Femur (tissue), 1 donor: ENCODE measurements at regions not wholly inside any gene's neighbourhood (a gene's known extent, or its start where the extent isn't known, plus 50 kb on each side); places are given as distances from the start of the nearest gene placed in this dataset.
A peak's percentile ranks its signal among the peaks of the same experiment; 100 is the strongest.
"Not testable (repeated sequence)": the region's sequence is repeated elsewhere in the genome, so short reads cannot be mapped to it uniquely, and the experiment has no call there.

Experiments used
- DNase-seq: peaks from one replicate; pipeline ENCODE4 v3.0.0-alpha.2; 2017

- not testable (repeated sequence) for DNase-seq
Observed at GRCh38 chr16:88232401-88233258, 150.1 kb upstream of the ZNF469 start.

- not testable (repeated sequence) for DNase-seq
Observed at GRCh38 chr16:88233621-88234420, 148.9 kb upstream of the ZNF469 start.

DNA sequence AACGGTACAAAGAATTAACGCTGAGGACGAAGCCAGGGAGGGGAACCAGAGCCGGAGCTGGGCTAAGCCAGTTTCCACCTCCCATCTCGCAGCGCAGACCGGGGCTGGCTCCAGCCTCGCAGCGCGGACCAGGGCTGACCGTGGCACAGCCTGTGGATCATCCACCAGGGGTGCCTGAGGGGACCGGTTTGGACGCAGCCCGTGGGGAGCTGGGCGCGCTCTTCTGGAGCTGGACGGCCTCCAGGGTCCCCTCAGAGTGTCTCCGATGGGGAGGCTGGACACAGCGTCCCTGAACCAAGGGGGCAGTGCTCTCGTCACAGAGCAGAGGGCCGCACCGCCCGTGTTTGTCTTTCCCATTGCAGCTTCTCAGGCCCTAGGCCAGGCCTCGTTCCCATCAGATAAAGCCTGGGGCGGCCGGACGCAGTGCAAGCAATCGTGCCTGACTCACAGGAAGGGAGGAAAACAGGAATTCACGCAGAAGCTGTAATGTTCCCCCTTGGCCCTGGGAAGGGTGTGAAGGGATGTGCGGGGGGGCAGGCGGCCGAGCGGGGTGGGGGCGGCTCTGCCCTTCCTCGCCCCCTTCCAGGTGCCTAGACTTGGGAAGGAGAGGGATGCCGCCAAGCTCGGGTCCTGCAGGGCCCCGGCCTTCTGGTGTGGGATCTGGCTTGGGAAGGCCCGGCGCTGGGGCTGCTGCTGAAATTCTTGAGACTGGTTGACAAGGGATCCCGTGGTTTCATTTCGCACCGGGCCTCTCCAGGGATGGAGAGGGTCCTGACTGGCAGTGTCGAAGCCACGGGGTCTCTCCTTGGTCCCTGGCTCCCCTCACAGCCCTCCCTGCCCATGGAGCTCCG, 148.1 kb upstream of the ZNF469 start:
- not testable (repeated sequence) for DNase-seq

GRCh38 chr16:88235691-88236090, 147.1 kb upstream of the ZNF469 start:
- DNase-seq = not testable (repeated sequence)

DNA sequence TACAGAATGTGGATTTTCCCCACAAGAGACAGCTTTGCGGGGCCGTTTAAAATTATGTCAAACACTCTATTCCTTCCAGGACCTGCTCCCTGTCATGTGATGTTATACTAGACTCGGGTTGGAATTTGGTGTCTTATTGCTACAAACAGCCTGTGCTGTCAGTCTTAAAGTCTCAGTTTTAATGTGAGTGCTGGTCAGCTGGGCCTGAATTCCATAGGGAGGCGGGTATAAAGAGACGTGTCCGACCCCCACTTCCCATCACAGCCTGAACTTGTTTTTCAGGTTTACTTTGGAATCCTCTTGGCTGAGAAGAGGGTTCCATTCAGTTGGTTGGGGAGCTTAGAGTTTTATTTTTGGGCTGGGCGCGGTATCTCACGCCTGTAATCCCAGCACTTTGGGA, 146.5 kb upstream of the ZNF469 start:
- DNase-seq = not testable (repeated sequence)

DNA sequence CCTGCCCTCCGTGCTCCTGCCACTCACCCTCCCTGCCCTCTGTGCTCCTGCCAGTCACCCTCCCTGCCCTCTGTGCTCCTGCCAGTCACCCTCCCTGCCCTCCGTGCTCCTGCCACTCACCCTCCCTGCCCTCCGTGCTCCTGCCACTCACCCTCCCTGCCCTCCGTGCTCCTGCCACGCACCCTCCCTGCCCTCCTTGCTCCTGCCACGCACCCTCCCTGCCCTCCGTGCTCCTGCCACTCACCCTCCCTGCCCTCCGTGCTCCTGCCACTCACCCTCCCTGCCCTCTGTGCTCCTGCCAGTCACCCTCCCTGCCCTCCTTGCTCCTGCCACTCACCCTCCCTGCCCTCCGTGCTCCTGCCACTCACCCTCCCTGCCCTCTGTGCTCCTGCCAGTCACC, 145.4 kb upstream of the ZNF469 start:
- DNase-seq = not testable (repeated sequence)

GRCh38 chr16:88237761-88238415, 144.9 kb upstream of the ZNF469 start:
- DNase-seq = not testable (repeated sequence)

GRCh38 chr16:88238732-88239274, 144.0 kb upstream of the ZNF469 start:
- peak; percentile 88 for DNase-seq

- not testable (repeated sequence) for DNase-seq
Observed at GRCh38 chr16:88240118-88240517, 142.6 kb upstream of the ZNF469 start.

DNA sequence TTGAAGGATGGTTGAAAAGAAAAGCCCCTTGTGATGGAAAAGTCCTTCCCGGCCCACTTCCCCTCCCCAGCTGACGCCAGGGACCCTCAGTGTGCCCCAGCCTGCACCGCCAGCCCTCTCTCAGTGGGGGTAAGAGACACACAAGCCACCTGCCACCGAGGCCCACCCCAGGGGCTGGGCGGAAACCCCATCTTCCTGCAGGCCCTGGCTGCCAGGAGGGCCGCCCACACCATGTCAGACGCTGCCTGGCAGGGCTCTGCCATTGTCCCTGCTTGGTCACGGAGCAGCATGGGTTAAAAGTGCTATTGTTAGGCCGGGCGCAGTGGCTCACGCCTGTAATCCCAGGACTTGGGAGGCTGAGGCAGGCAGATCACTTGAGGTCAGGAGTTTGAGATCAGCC, 142.0 kb upstream of the ZNF469 start:
- not testable (repeated sequence) for DNase-seq

- DNase-seq = peak; percentile 17
Observed at GRCh38 chr16:88241404-88242311, 141.1 kb upstream of the ZNF469 start.

DNA sequence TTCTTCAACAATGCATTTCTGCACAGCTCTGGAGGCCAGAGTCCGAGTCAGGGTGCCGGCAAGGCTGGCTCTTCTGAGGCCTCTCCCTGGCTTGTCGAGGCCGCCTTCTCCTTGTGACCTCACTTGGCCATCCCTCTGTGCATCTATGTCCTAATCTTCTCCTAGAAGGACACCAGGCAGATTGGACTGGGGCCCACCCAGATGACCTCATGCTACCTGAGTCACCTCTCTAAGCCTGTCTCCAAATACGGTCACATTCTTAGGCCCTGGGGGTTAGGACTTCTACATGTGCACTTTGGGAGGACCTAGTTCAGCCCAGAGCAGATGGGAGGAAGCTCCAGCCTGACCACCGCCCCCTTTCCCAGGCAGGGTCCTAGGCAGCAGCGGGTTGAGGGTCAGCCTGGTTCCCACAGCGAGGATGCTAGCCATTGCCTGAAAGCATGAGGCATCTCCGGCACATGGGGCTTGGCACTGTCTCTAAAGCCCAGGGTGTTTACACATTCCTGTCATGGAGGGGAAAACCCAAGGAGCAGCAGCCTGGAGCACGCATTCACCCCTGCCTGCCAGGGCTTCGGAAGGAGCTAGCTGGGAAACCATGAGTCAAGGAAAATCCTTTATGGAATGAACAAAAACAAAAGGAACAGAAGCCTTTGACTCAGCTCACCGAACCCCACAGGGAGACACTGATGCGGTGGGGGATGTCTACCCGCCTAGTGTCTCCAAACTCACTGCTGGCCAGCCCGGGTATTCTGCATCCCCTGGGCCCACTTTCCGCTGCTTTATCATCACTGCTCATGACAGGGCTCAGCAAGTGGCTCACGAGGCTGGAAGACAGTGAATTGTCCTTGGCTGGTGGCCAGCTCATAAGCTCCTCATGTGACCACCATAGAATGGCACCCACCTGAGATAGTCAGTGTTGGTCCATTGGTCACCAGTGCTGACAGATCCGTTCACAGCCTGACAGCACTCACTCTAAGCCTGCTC, 140.2 kb upstream of the ZNF469 start:
- DNase-seq = peak; percentile 22

DNA sequence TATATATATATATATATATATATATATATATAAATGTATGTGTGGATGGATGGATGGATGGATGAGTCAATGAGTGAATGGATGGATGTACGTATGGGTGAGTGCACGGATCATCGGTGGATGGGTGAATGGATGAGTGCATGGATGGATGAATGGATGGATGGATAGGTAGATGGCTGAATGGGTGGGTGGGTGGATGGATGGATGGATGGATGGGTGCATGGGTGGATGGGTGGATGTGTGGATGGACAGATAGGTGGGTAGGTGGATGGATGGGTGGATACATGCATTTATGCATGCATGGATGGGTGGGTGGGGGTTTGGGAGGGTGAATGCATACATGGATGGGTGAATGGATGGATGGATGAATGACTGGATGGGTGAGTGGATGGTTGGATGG, 138.8 kb upstream of the ZNF469 start:
- not testable (repeated sequence) for DNase-seq

- DNase-seq = peak; percentile 66
Observed at GRCh38 chr16:88245241-88246081, 137.3 kb upstream of the ZNF469 start.

GRCh38 chr16:88246955-88247582, 135.7 kb upstream of the ZNF469 start:
- DNase-seq = not testable (repeated sequence)

DNA sequence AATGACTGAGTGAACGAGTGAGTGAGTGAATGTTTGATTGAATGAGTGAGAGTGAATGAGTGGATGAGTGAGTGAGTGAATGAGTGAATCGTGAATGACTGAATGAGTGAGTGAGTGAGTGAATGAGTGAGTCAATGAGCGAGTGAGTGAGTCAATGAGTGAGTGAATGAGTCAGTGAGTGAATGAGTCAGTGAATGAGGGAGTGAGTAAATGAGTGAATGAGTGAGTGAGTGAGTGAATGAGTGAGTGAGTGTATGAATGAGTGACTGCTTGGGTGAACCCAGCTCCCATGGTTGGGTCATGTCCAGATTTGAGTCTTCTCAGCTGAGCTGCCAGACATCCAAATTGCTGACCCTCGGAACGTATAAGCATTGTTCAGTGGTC, 135.2 kb upstream of the ZNF469 start:
- DNase-seq = peak; percentile 18

- not testable (repeated sequence) for DNase-seq
Observed at GRCh38 chr16:88248761-88249160, 134.0 kb upstream of the ZNF469 start.

DNA sequence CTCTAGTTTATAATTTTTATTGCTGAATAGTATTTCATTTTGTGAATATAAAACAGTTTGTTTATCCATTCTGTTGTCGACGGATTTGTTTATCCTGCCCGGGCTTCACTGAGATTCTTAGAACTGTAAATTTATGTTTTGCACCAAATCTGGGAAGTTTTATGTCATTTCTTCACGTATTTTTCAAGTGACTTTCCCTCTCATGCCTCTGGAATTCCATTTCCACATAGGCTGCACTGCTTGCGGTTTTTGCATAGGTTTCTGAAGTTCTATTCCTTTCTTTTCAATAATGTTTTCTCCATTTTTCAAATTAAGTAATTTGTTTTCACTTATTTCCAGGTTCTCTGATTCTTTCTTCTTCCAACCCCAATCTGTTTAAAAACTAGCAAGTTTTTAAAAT, 132.4 kb upstream of the ZNF469 start:
- DNase-seq = not testable (repeated sequence)
